DMS53 treated with DMSO at 0.1 percent for 48 hours (cell line): ENCODE measurements at regions not wholly inside any gene's neighbourhood (a gene's known extent, or its start where the extent isn't known, plus 50 kb on each side); places are given as distances from the start of the nearest gene placed in this dataset.

Source experiments
- DNase-seq: peaks from one replicate; lab custom pipeline; 2025; ENCODE audit not compliant: unreplicated experiment; lab: John Stamatoyannopoulos, UW

DNA sequence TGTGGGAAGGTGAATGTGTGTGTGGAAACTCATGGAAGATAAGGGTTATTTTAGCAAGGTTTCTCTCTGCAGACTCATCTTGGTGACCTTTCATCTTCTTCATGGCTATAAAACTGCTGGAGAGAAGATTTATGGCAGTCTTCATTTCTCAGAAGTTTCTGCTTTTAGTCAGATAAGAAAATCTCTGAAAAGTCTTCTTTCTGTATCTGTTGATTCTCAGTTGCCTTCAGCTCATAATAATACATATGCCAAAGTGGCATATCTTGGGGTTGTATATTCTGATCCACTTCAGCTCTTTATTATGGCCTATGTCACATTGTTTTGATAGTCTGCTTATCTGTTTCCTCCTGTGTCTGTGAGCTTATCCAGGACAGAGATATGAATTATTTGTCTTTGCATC lies 143.3 kb upstream of the TMTC4 start:
- no peak for DNase-seq

DNA sequence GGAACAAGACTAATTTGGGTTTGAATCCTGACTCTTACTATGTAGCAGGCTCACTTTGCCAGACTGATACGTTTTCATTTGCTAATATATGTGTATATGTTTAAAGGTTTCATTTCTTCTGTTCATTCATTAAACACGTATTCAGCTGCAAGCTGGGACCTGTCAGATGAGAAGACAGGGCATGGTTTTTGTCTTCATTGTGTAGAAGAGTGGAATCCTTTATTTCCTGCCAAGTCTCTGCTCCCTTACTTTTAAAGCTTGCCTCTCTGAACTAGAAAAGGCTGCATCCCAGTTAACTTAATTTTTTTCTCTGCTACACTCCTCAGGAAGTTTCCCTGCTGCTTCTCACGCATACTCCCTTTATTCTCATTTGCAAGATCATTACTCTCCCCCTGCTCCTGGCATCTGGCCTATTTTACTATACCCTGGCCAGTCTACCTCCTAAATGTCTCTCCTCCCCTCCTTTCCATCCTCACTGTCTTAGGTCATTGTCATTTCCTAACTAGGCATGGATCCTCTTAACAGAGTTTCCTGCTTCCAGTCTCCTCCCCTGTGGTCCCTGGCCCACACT lies 141.0 kb upstream of the TMTC4 start:
- no peak for DNase-seq

DNA sequence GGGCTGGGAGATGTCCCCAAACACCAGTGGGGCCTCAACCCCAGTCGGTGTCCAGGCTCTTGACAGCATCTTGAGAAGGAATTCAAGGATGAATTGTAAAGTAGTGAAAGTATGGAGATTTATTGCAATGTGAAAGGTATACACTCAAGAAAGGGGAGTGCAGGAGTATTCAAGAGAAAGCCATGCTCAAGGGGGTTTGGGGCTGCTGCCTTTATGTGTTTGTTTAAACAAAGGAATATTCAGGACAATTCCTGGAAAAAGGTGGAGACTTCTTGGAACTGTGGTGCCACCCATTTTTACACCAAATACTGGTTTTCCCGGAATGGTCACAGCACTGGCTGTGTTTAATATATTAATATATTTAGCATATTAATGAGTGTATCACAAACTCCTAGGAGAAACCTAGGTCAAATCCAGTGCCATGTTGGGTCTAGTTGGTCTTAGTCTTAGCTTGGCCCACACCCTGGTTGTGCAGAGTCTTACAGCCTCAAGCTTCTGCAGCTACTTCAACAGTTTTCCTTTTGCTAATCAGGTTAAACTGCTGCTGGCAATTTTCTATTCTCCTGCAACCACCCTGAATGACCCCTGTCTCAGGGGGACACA lies 138.5 kb upstream of the TMTC4 start:
- DNase-seq, result no peak

DNA sequence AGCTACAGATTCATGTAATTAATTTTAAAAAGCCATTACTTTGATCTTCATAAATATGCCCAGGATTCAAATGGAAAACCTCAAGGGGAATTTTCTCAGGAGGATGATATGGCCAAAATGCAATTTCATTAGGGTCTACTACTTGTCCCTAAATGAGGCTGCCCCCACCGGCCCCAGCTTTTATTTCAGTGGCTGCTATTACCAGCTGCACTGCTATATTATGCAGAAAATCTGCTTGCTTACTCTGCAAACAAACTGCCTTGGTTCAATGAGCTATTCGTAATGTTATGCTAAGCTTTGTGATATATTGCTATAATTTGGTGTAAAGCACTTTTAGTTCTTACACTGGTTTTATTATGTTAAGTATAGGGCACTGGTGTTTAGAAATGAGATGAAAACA lies 137.3 kb upstream of the TMTC4 start:
- no peak for DNase-seq

DNA sequence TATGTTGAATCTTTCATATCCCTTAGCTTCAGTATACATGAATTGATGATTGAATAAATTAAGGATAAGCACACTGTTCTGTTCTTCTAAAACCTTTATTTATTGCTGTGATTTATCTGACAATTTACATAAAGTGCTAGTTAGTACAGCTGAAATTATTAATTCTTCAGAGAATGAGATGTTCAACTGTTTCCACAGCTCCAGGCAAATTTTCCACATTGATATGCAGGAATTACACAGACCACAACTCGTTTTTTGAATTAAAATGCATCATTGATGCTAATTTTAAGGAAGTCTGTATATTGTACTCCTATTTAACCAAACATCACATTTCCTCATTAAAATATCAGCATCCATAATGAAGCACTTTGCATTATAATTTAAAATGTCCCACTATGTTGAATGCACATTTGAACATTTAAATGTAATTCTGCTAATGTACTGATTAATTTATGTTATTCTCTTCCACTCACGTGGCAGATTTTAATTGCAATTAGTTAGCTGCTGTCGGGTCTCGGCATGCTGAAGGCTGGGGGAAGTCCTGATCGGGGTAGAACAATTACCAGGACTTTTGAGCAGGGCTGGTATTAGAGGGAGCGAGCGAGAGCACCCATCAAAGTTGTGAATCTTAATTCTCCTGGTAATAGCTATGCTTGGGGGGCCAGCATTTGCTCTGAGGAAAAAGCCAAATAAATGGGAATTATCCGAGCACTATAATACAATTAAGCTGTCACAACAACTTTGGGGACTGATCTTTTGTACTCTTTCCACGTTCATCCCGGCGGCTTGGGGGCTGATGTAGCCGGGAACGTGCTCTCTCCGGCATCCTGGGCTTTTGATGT lies 136.7 kb upstream of the TMTC4 start:
- no peak for DNase-seq

DNA sequence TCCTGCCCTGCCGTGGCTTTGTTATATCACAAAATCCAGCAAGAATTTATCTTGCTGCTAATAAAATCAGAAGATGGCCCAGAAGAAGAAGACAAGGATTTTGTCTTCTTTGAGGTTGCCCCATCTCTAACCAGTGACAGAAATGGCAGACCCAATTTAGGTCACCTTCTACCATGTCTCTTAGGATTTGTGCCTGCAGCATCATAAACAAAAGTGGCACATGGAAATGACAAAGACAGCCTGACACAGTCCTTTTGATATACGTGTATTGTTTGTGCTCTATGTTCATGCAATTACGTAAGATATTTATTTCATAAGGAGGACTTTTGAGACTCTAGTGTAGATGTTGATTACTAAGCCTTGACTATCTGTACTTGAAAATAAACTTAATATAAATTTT lies 135.9 kb upstream of the TMTC4 start:
- DNase-seq, result no peak

DNA sequence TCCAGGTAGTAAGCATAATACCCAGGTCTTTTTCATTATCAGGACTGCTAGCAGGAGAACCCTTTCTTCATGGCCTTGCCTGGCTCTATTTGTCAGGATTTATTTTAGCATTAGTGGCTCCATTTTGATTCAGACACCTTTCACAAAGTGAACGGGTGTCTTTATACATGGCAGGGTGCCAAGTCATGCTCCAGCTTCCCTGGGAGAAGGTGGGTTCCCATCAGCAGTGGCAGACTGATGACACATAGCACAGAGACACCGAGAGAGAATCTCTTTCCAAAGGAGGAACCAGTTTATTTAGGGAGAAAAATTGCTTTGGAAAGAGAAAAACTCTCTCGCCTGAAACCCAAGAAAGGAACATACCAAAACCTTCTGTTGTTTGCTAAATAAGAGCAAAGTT lies 135.3 kb upstream of the TMTC4 start:
- no peak for DNase-seq

DNA sequence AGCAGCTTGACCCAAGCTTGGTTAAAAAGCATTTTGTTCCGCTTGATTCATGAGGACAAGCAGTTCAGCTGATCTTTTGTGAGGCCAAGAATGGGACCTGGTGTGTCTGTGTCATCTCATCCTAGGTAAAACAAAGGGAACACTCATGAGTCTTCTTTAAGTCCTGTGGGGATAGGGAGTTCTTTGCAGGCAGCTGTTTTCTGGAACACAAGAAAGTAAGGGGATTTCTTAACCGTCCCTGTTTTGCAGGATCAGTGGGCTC lies 134.5 kb upstream of the TMTC4 start:
- no peak for DNase-seq

DNA sequence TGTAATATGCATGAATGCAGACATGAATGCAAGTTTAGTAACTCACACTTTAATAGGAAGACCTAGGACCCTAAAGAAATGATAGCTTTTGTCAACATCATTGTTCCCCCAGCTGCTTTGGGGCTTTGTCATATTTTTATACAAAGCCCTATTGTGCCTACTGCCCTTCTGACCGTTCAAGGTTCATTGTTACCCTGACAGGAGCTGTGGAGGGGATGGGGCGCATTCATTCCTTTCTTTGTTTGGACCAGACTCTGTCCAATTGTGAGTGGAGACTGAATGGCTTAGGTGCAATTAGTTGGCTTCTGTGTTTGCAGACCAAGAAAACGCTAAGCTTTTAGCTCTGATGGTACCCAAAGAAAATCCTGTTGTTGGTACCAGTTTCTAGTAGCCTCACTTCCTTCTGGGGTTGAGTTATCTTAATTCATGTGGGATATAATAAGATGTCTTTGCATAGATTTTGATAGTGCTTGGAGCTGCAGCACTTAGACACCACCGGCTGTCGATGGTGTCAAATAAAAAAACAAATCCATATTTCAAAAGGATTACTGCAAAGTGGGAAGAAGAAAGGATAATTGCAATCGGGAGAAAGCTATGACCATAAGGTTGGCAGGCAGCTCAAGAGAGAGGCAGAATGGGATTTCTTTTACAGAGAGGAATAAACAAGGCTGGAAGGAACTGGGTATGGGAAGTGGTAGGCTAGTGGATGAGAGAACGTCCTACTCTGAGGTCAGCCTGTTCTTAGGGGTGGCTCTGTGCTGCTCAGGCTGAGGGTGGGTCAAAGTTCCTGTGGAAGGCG lies 133.9 kb upstream of the TMTC4 start:
- no peak for DNase-seq

DNA sequence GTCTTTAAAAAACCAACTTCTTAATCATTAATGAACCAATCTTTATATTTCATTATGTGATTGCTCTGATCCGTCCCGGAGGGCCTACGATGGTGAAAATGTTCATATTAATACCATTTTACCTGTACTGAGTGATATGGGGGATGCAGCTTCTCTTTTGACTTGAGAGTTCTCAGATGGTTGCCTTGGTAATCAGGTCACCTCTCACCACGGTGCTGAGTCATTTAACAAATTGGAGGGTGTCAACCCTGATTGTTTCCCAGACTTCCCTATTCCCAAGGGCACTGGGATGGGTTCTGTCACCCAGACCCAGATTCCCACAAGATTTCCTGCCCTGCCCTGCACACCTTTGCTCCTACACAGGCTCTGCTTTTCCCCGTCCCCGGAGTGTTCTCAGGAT lies 128.5 kb upstream of the TMTC4 start:
- no peak for DNase-seq

DNA sequence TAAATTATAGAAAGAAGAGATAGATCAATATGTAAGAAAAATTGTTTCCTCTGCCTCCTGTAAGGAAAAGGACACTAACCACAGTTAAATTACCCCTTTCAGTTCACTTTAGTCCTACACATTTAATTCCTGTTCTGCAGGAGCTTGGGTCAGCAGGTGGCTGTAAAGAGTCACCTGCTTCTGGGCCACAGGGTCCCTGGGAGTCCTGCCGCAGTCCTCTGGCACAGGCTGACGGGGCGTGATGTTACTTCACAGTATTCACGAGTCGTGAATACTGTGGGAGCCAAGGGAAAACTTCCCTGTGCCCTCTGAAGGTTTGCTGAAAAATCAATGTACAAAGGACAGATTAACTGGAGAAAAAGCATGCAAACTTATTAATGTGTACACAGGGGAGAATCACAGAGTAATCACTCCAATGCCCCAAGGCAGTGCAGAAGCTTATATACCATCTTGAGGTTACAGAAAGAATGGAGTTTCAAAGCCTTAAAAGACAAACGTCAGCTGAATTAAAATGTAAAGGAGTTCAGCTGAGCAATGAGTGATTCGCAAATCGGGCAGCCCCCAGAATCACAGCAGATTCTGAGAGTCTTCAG lies 125.8 kb upstream of the TMTC4 start:
- DNase-seq, result no peak

DNA sequence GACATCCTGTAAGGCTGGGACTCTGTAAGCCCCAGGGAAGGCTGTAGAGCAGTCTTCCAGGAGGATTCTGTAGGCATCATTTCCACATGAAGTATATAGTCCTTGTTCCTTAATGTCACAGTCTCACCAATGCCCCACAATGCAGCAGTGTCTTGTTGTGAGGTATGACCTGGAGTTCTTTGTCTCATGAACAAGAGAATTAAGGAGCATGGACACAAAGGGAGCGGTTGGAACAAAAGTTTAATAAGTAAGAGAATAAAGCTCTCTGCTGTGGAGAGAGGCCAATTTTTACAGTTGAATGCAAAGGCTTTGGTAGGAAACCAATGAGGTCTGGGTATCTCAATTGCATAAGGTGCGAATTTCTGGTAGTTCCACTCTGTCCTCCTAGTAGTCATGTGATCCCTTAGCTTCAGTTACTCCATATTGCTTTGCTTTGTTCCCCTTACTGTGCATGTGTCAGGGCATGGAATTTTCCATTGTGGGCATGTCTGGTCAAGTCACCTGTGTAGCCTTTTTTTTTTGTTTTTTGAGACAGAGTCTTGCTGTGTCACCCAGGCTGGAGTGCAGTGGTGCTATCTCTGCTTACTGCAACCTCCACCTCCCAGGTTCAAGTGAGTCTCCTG lies 124.3 kb upstream of the TMTC4 start:
- no peak for DNase-seq

DNA sequence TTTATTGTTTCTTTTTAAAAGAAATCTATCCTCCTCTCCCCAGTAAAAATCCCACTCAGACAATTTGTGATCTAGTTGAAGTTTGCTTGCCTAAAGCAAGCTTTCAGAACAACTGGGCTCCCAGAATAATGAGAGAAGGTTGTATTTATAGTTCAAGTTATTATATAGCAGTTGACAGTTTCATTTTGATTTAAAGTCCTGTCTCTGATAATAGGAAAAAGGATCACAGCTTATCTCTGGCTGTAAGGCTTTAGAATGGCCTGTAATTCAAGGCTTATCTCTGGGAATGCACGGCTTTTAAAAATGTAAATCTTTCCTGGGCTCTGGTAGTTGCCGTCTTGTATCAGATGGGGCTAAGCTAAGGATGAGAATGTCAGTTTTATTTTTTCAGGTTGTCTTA lies 123.3 kb upstream of the TMTC4 start:
- DNase-seq, result no peak

DNA sequence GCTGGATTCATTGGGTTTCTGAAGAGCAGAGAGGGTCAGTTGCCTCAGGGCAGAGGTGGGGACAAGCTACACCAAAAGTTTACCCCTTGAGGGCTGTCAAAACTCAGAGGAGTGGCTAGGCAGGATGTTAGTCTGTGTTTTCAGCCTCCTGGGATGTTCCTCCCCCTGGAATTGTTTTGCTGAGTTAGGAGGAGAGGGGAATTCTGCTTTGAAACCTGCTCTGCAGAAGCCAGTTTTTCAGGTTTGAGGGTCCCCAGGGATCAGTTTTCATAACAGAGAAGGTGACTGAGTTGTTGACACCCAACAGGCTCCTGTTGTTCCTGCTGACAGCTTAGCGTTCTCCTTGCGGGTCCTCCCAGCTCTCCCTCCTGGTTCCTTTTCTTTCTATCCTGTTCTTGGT lies 121.9 kb upstream of the TMTC4 start:
- no peak for DNase-seq

DNA sequence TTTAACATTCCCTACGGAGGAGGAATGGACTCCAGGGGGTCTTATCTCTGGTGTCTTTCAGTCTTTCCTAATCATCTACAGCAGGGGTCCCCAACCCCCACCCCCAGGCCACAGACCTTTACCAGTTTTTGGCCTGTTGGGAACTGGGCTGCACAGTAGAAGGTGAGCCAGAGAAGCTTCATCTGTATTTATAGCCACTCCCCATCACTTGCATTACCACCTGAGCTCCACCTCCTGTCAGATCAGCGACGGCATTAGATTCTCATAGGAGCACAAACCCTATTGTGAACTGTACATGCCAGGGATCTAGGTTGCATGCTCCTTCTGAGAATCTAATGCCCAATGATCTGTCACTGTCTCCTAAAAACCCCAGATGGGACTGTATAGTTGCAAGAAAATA lies 120.0 kb upstream of the TMTC4 start:
- no peak for DNase-seq

DNA sequence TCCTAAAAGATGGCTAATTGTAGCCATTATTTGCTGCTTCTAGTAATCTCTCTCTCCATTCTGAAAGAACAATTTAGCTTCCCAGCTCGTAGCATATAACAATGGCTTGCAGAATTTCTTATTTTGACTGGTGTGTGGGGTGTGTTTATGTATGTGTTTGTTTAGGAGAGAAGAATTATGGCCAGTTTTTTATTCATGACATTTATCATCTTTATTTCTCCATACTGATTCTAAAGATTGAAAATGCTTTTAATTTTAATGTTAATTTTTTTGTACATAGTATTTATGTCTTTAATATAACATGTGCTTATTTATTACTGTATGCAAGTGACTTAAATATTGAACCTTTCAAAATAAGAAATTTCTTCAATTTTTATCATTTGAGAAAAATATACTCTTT lies 115.8 kb upstream of the TMTC4 start:
- no peak for DNase-seq

DNA sequence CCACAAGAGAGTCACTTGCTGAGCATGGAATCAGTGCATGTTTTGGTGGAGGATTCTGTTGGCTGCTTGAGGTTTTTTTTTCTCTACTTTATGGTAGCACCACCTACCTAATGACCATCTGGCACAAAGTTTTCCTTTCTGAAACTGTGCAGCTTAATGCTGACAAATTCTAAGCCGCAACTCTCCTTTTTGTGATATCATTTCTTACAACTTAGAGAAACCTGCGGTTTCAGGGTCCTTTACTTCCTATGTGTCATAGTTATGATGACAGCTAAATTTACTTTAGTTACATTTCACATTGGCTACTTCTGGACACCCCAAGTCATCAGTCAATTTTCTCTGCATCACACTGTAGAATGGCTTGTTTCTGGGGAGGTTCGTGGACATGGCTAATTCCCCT lies 115.4 kb upstream of the TMTC4 start:
- no peak for DNase-seq

DNA sequence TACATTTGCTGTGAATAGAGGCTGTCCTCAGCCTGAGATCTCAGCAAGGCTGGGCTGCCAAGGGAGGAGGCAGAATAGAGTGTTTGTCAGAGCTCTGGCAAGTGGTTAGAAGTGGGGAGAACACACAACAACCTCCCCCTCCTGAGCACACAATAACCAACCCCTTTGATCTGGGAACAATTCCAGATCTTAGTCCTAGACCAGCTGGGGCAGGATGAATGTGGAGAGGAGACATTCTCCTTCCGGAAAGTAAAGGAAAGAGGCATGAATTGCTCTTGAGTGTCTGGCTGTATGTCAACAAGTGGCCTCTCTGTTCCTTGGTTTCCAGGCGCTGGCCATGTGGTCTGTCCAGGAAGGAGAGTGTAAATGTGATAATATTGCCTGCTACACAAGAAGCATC lies 114.9 kb upstream of the TMTC4 start:
- peak; percentile 68 for DNase-seq

DNA sequence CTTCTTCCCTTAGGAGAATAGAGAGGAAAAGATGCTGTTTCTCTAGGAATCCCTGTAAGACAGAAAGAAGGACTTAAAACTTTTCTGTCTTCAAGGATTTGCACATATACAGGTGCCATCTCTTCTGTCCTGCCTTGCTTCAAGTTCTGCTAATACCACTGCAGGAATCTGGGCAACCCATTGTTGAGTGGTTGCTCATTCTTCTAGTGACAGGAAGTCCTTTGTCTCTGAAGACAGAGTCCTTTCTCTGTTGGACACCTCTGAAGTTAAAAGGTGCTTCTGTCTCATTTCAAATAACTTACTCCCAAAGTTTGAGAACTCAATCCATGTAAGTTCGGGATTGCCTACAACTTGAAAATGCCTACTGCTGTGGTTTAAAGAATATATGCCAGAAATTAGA lies 114.4 kb upstream of the TMTC4 start:
- no peak for DNase-seq

DNA sequence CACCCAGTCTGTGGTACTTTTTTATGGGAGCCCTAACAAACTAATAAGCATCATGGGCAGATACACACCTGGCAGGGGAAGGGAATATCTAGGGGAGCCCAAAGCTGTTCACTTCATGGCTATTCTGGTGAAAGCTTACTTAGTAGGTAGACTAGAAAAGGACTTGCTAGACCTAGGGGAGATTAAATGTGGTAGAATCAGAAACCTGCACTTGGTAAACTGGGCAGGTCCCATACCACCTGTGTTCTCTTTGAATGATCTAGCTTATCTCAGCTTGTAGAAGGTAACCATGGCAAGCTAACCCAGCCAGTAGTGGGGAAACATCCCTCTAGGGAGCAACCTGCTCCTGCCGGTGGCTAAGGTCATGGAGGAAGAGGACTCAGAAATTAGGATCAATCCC lies 113.9 kb upstream of the TMTC4 start:
- no peak for DNase-seq

DNA sequence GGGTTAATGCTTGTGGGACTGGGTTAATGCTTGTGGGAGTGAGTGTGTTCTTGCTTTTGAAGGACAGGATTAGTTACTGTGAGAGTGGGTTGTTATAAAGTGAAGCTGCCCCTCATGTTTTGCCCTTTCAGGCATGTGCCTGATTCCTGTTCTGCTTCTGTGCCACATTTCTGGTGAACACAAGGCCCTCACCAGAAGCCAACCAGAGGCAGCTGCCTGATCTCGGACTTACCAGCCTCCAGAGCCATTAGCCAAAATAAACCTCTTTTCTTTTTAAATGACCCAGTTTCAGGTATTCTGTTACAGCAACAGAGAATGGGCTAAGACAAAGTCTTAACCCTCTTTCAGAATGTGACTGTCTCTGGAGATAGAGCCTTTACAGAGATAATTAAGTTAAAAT lies 113.3 kb upstream of the TMTC4 start:
- no peak for DNase-seq
